ENCODE measurements at regions not wholly inside any gene's neighbourhood (a gene's known extent, or its start where the extent isn't known, plus 50 kb on each side); places are given as distances from the start of the nearest gene placed in this dataset.

DNA sequence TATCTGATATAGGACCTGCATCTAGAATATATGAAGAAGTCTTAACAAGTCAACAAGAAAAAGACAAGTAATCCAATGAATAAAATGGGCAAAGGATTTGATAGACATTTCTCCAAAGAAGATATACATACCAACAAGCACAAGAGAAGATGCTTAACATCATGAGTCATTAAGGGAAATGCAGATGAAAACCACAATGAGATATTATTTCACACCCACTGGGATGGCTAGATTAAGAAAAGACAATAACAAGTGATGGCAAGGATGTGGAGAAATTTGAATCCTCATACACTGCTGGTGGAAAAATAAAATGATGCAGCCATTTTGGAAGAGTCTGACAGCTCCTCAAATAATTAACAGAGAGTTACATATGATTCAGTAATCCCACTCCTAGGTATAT, 502.6 kb downstream of the FUT8 start:
- Histone ChIP-seq H3K4me1 (ENCODE audit: insufficient read depth, low read length, poor library complexity, severe bottlenecking) (no peaks in the 10 kb centered on the region), H3K27me3 (replicated peaks; ENCODE audit: insufficient read depth, low read depth, low read length, poor library complexity) (peaks cover 2% of the 10 kb centered on the region), H3K4me3 (ENCODE audit: low read depth, low read length, poor library complexity, severe bottlenecking) (no peak overlapping the region), H3K9me3 (ENCODE audit: low read depth, low read length, poor library complexity, severe bottlenecking) (no peaks in the 10 kb centered on the region), H3K27ac (ENCODE audit: low read depth, low read length, poor library complexity, severe bottlenecking) (no peak overlapping the region), H3K36me3 (ENCODE audit: insufficient read depth, low read length, poor library complexity, severe bottlenecking) (no peaks in the 10 kb centered on the region)
- CTCF ChIA-PET, result interaction anchor here (0.6 kb wide), 1 partner anchor 724 kb away, joined by 3 read pairs; no protein-coding TSS in a partner anchor
- intact Hi-C loops (cut with micrococcal nuclease; ENCODE audit: unreplicated experiment), result no loop called here
- BruUV-seq (replicated peaks), result no TSS peak
- DNase-seq (ENCODE audit: low spot score), result no peak
- POLR2A ChIA-PET (ENCODE audit: low non-redundant PET), result no interaction called here
- TF ChIP-seq, protein P1, sequence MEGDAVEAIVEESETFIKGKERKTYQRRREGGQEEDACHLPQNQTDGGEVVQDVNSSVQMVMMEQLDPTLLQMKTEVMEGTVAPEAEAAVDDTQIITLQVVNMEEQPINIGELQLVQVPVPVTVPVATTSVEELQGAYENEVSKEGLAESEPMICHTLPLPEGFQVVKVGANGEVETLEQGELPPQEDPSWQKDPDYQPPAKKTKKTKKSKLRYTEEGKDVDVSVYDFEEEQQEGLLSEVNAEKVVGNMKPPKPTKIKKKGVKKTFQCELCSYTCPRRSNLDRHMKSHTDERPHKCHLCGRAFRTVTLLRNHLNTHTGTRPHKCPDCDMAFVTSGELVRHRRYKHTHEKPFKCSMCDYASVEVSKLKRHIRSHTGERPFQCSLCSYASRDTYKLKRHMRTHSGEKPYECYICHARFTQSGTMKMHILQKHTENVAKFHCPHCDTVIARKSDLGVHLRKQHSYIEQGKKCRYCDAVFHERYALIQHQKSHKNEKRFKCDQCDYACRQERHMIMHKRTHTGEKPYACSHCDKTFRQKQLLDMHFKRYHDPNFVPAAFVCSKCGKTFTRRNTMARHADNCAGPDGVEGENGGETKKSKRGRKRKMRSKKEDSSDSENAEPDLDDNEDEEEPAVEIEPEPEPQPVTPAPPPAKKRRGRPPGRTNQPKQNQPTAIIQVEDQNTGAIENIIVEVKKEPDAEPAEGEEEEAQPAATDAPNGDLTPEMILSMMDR (conservative IDR thresholded peaks at IDR 0.05; ENCODE audit: low read depth, low read length), result no peak
- no peak for TF ChIP-seq EZH2 (IDR thresholded peaks at IDR 0.05; ENCODE audit: borderline replicate concordance, low read depth, low read length, poor library complexity, severe bottlenecking)

DNA sequence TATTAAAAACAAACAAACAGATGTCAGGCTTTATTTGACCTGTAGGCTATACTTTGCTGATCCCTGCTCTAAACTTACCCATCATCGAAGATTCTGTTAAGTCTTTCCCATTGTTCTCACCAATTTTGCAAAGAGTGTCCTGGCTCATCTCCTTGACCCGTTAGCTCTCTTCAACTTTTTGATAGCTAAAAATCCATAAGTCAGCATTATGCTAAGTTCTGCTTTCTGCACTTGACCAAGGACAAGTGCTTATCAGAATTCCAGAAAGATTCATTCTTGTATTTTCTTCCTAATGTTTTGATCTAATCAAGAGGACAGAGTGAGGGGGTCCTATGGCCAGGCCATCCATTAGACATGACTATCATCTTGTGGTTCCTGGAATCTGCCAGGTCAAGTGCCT, 503.5 kb downstream of the FUT8 start:
- H3K36me3 ChIP-seq (ENCODE audit: insufficient read depth, low read length, poor library complexity, severe bottlenecking), result no peaks in the 10 kb centered on the region
- no peaks in the 10 kb centered on the region for H3K27me3 ChIP-seq (replicated peaks; ENCODE audit: insufficient read depth, low read depth, low read length, poor library complexity)
- TF ChIP-seq, protein P1 (conservative IDR thresholded peaks at IDR 0.05; ENCODE audit: low read depth, low read length), result no peak
- no peak for TF ChIP-seq EZH2 (IDR thresholded peaks at IDR 0.05; ENCODE audit: borderline replicate concordance, low read depth, low read length, poor library complexity, severe bottlenecking)
- no peak overlapping the region for H3K27ac ChIP-seq (ENCODE audit: low read depth, low read length, poor library complexity, severe bottlenecking)
- intact Hi-C loops (cut with micrococcal nuclease; ENCODE audit: unreplicated experiment), result no loop called here
- BruUV-seq (replicated peaks), result no TSS peak
- no peaks in the 10 kb centered on the region for H3K4me1 ChIP-seq (ENCODE audit: insufficient read depth, low read length, poor library complexity, severe bottlenecking)
- no peaks in the 10 kb centered on the region for H3K9me3 ChIP-seq (ENCODE audit: low read depth, low read length, poor library complexity, severe bottlenecking)
- ChIA-PET POLR2A (ENCODE audit: low non-redundant PET) (no interaction called here), CTCF (no interaction called here)
- DNase-seq (ENCODE audit: low spot score), result no peak
- H3K4me3 ChIP-seq (ENCODE audit: low read depth, low read length, poor library complexity, severe bottlenecking), result no peak overlapping the region

DNA sequence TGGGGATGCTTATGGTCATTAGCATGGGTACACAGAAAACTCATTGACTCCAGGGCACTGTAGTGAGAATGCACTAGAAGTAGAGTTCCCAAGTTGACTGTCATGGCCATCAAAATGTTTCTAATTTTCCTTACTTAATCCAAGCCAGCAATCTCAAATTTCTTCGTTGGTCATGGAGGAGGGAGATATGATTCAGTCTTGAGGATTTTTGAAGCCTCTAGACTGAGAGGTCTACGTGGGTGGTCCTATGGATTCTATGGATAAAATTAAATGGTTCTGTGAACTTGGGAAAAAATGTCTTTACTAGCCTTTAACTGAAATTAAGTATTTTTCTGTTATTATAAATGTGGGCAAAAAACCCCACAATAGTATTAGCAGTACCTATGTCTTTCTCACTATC, 508.5 kb downstream of the FUT8 start:
- Histone ChIP-seq H3K4me1 (ENCODE audit: insufficient read depth, low read length, poor library complexity, severe bottlenecking) (no peaks in the 10 kb centered on the region), H3K9me3 (ENCODE audit: low read depth, low read length, poor library complexity, severe bottlenecking) (no peaks in the 10 kb centered on the region), H3K27me3 (replicated peaks; ENCODE audit: insufficient read depth, low read depth, low read length, poor library complexity) (no peaks in the 10 kb centered on the region), H3K36me3 (ENCODE audit: insufficient read depth, low read length, poor library complexity, severe bottlenecking) (no peaks in the 10 kb centered on the region), H3K27ac (ENCODE audit: low read depth, low read length, poor library complexity, severe bottlenecking) (no peak overlapping the region), H3K4me3 (ENCODE audit: low read depth, low read length, poor library complexity, severe bottlenecking) (no peak overlapping the region)
- intact Hi-C loops (cut with micrococcal nuclease; ENCODE audit: unreplicated experiment), result no loop called here
- CTCF ChIA-PET, result no interaction called here
- POLR2A ChIA-PET (ENCODE audit: low non-redundant PET), result no interaction called here
- DNase-seq (ENCODE audit: low spot score), result no peak
- no TSS peak for BruUV-seq (replicated peaks)
- no peak for TF ChIP-seq EZH2 (IDR thresholded peaks at IDR 0.05; ENCODE audit: borderline replicate concordance, low read depth, low read length, poor library complexity, severe bottlenecking)
- TF ChIP-seq, protein P1 (conservative IDR thresholded peaks at IDR 0.05; ENCODE audit: low read depth, low read length), result no peak
